ENCODE measurements at regions not wholly inside any gene's neighbourhood (a gene's known extent, or its start where the extent isn't known, plus 50 kb on each side); places are given as distances from the start of the nearest gene placed in this dataset.

DNA sequence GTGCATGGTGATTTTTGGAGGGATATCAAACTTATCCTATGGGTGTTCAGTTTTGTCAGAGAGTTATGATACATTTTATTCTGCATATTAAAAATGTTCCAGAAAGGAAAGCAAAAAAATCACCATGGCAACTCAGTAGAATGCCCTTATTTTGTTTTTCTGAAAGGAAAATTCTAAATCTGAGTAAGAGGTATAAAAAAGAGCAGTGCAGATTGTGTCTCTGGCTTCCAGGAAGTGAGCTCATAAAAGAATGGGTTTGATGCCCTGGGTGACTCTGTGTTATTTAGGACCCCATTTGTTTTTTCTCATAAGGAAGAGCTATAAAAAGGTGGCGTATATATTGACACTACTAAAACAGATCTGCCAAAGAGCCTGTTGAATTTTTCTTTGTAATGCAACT, 128.8 kb downstream of the UCHL1 start:
- intact Hi-C loops (cut with micrococcal nuclease), result no loop called here
- Mint-ChIP-seq H3K4me1 (ENCODE audit: low read depth) (peaks cover 15% of the 10 kb centered on the region), H3K27ac (no peak overlapping the region), H3K9me3 (no peaks in the 10 kb centered on the region), H3K36me3 (ENCODE audit: low read depth) (no peaks in the 10 kb centered on the region), H3K4me3 (no peak overlapping the region), H3K27me3 (peaks cover 1% of the 10 kb centered on the region)

DNA sequence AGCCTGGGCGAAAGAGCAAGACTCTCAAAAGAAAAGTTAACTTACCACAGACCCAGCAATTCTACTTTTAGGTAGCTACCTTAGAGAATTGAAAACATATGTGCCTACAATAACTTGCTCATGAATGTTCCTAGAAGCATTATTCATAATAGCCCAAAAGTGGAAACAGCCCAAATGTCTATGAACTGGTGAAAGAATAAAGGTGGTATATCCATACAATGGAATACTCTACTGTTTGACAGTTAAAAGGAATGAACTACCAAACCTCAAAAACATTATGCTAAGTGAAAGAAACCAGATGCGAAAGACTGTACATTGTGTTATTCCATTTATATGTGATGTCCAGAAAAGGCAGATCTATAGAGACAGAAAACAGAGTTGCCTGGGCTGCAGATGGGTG, 131.4 kb downstream of the UCHL1 start:
- Mint-ChIP-seq H3K9me3 (no peaks in the 10 kb centered on the region), H3K4me3 (no peak overlapping the region), H3K27ac (no peak overlapping the region), H3K36me3 (ENCODE audit: low read depth) (no peaks in the 10 kb centered on the region), H3K4me1 (ENCODE audit: low read depth) (peaks cover 15% of the 10 kb centered on the region), H3K27me3 (peaks cover 1% of the 10 kb centered on the region)
- intact Hi-C loops (cut with micrococcal nuclease), result no loop called here

DNA sequence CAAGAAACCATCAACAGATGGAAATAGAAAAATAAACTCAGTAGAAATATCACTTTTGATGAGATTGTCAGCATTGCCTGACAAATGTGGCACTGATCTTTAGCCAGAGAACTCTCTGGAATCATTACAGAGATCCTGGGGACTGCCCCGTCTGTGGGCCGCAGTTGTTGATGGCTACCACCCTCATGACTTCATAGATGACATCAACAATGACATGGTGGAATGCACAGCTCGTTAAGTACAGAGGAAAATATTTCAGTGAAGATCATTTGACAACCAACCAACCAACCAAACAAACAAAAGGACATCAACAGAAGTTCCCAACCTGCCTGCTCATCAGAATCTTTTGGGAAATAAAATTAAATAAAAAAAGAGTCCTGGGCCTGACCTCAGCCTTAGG, 132.6 kb downstream of the UCHL1 start:
- Mint-ChIP-seq H3K9me3 (no peaks in the 10 kb centered on the region), H3K4me1 (ENCODE audit: low read depth) (peaks cover 5% of the 10 kb centered on the region), H3K27me3 (peaks cover 1% of the 10 kb centered on the region), H3K36me3 (ENCODE audit: low read depth) (no peaks in the 10 kb centered on the region), H3K27ac (no peak overlapping the region), H3K4me3 (no peak overlapping the region)
- intact Hi-C loops (cut with micrococcal nuclease), result no loop called here

DNA sequence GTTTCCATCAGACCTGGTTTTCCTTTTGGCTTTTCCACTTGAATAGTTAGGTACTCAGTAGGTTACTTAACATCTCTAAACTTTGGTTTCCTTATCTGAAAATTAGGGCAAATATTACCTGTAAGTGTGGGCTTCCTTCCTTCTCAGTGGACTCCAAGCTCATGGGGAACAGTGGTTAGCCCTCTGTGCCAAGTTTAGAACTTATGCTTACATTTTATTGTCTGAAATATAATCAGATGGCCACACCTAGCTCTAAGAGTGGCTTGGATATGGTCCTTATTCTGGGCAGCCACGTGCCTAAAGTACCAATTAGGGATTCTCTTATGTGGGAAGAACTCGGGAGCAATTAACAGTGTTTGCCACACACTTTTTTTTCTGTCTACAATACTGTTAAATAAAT, 133.9 kb downstream of the UCHL1 start:
- no peak overlapping the region for H3K27ac Mint-ChIP-seq

DNA sequence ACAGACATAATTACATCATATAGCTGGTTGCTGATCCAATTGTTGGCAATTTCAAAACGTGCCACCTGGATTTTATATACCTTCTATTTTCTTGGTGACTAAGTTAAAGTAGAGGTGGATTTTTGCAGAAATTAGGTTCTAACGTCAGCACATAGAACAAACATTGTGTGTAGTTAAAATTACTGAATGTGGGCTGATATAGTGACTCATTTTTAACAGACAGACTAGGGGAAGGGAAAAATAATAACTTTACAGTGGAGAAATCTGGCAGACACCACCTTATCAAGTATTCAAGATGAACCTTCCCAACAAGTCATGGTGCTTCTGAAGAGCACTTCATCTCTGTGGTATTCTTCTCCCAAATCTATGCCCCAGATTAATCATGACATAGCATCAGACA, 134.5 kb downstream of the UCHL1 start:
- intact Hi-C loops (cut with micrococcal nuclease), result no loop called here
- Mint-ChIP-seq H3K36me3 (ENCODE audit: low read depth) (no peaks in the 10 kb centered on the region), H3K9me3 (no peaks in the 10 kb centered on the region), H3K4me1 (ENCODE audit: low read depth) (no peaks in the 10 kb centered on the region), H3K27me3 (peaks cover 1% of the 10 kb centered on the region), H3K27ac (no peak overlapping the region), H3K4me3 (no peak overlapping the region)

More for the DNA sequence above, 133.9 kb downstream of the UCHL1 start:
- intact Hi-C loops (cut with micrococcal nuclease), result no loop called here
- Mint-ChIP-seq H3K4me1 (ENCODE audit: low read depth) (no peaks in the 10 kb centered on the region), H3K9me3 (no peaks in the 10 kb centered on the region), H3K36me3 (ENCODE audit: low read depth) (no peaks in the 10 kb centered on the region), H3K27me3 (peaks cover 1% of the 10 kb centered on the region), H3K4me3 (no peak overlapping the region)

DNA sequence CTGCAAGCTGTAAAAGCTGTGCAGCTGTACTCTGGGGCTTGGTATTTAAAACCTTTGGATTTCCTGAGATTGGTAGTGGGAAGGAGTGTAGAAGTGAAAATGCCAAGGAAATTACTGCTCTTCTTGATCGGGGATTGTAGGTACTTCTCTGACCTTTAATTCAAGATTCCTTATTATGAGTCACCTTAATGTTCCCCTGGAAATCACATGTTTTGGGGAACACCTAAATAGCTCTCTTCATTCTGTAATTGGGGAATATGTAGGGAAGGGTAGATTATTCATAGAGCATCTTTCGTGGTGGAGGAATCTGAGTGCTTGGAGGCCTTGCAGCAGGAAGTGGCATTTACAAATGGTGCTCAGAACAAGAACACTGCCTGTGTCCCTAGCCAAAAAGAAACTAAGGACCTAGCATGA, 137.8 kb downstream of the UCHL1 start:
- H3K9me3 Mint-ChIP-seq, result no peaks in the 10 kb centered on the region
- no peak overlapping the region for H3K4me3 Mint-ChIP-seq
- no peaks in the 10 kb centered on the region for H3K4me1 Mint-ChIP-seq (ENCODE audit: low read depth)
- no peaks in the 10 kb centered on the region for H3K36me3 Mint-ChIP-seq (ENCODE audit: low read depth)
- intact Hi-C loops (cut with micrococcal nuclease), result no loop called here
- no peak overlapping the region for H3K27ac Mint-ChIP-seq
- H3K27me3 Mint-ChIP-seq, result peaks cover 1% of the 10 kb centered on the region

DNA sequence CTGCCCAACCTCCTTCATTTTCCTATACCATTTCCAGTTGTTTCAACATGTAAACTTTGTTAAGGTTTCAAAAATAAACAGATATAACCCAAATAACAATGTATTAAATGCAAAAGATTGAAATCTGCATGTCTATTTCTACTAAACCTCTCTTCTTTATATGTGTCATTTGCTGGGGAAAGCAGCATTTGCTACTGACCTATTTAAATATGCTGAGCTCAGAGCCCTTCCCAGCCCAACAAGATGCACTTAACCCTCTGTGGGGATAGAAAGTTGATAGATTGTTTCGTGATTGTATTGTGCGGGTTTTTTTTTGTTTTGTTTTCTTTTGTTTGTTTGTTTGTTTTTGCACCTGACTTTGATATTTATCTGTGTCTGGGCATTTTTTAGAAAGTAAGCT, 139.5 kb downstream of the UCHL1 start:
- intact Hi-C loops (cut with micrococcal nuclease), result no loop called here
- Mint-ChIP-seq H3K27ac (no peak overlapping the region), H3K4me3 (no peak overlapping the region), H3K27me3 (no peaks in the 10 kb centered on the region), H3K4me1 (ENCODE audit: low read depth) (no peaks in the 10 kb centered on the region), H3K9me3 (no peaks in the 10 kb centered on the region), H3K36me3 (ENCODE audit: low read depth) (no peaks in the 10 kb centered on the region)

GRCh38 chr4:41396869-41397268, 140.1 kb downstream of the UCHL1 start:
- intact Hi-C loops (cut with micrococcal nuclease), result no loop called here
- no peaks in the 10 kb centered on the region for H3K4me1 Mint-ChIP-seq (ENCODE audit: low read depth)

GRCh38 chr4:41399231-41399630, 138.7 kb upstream of the LIMCH1 start:
- intact Hi-C loops (cut with micrococcal nuclease), result no loop called here
- H3K4me1 Mint-ChIP-seq (ENCODE audit: low read depth), result no peaks in the 10 kb centered on the region
- H3K27ac Mint-ChIP-seq, result no peak overlapping the region
- H3K36me3 Mint-ChIP-seq (ENCODE audit: low read depth), result no peaks in the 10 kb centered on the region
- H3K4me3 Mint-ChIP-seq, result no peak overlapping the region
- no peaks in the 10 kb centered on the region for H3K27me3 Mint-ChIP-seq
- no peaks in the 10 kb centered on the region for H3K9me3 Mint-ChIP-seq

More at GRCh38 chr4:41396869-41397268, 140.1 kb downstream of the UCHL1 start:
- H3K27ac Mint-ChIP-seq, result no peak overlapping the region
- no peaks in the 10 kb centered on the region for H3K9me3 Mint-ChIP-seq
- no peaks in the 10 kb centered on the region for H3K27me3 Mint-ChIP-seq
- H3K4me3 Mint-ChIP-seq, result no peak overlapping the region
- no peaks in the 10 kb centered on the region for H3K36me3 Mint-ChIP-seq (ENCODE audit: low read depth)

DNA sequence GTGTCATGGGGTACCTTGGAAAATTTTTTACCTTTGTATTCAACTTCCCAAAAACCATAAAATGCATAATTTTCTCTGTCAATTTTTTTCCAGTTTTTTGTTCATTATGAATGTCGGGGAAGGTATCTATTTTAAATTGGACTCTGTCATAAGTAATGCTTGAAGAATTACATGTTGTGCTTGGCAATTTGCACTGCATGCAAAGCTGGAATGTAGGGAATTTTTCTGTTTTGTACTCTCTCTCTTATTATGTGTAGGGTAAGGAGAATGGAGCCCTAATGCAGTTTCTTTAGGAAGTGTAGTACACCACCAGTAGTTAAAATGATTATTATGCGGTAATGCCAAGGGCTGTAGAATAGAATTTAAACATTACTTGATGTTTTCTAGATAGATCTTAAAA, 137.7 kb upstream of the LIMCH1 start:
- no peaks in the 10 kb centered on the region for H3K36me3 Mint-ChIP-seq (ENCODE audit: low read depth)
- no peaks in the 10 kb centered on the region for H3K27me3 Mint-ChIP-seq
- no peaks in the 10 kb centered on the region for H3K9me3 Mint-ChIP-seq
- H3K27ac Mint-ChIP-seq, result no peak overlapping the region
- H3K4me1 Mint-ChIP-seq (ENCODE audit: low read depth), result no peaks in the 10 kb centered on the region
- H3K4me3 Mint-ChIP-seq, result no peak overlapping the region
- intact Hi-C loops (cut with micrococcal nuclease), result no loop called here

DNA sequence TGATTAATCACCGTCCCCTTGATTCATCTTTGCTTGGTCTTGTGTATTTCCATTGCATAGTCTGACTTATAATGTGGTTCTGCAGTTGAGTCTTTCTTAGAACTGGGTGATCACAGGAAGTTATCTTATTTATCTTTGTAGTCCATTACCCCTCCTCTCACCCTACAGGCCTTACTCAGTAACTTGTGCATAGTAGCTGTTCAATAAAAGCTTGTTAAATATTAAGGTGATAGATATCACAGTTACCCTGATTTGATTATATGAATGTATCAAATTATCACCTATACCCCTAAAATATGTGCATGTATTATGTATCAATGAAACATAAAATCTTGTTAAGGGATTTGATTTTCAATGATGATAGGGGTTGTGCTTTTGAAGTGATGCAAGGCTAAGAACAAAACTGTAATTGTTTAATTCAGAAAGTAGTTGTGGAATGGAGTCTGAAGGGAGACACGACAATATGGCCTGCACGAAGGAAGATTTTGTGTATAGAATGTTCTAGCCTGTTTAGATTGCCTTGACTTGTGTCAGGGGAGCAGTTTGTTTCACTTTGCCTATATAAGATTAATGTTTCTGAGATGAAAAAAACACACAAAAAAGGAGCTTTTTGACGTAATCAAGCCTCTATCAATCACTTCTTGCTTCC, 132.4 kb upstream of the LIMCH1 start:
- peaks cover 14% of the 10 kb centered on the region for H3K27me3 Mint-ChIP-seq
- no peaks in the 10 kb centered on the region for H3K4me1 Mint-ChIP-seq (ENCODE audit: low read depth)
- H3K4me3 Mint-ChIP-seq, result no peak overlapping the region
- no peaks in the 10 kb centered on the region for H3K9me3 Mint-ChIP-seq
- intact Hi-C loops (cut with micrococcal nuclease), result no loop called here
- no peaks in the 10 kb centered on the region for H3K36me3 Mint-ChIP-seq (ENCODE audit: low read depth)
- no peak overlapping the region for H3K27ac Mint-ChIP-seq

DNA sequence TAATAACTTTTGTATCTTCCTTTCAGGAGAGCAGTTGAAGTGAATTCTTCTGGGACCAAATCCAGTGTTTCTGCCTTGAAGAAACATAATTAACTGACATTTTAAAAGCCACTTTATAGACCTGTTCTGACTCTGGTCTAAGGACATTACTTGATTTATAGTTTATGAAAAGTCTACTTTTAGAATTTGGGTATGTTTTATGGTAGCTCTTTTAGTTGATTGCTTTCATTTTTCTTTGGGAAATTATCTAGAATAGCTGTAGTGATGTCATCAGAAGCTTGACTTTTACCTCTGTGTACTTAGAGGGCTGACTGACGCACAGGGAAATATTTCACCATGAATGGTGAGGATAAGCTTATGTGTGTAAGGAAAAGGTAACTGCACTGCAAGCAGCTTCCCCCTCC, 131.8 kb upstream of the LIMCH1 start:
- Mint-ChIP-seq H3K4me3 (no peak overlapping the region), H3K4me1 (ENCODE audit: low read depth) (no peaks in the 10 kb centered on the region), H3K27me3 (peaks cover 17% of the 10 kb centered on the region)

GRCh38 chr4:41408150-41408549, 129.8 kb upstream of the LIMCH1 start:
- Mint-ChIP-seq H3K36me3 (ENCODE audit: low read depth) (no peaks in the 10 kb centered on the region), H3K4me1 (ENCODE audit: low read depth) (no peaks in the 10 kb centered on the region), H3K9me3 (no peaks in the 10 kb centered on the region), H3K4me3 (no peak overlapping the region), H3K27me3 (peaks cover 33% of the 10 kb centered on the region), H3K27ac (no peak overlapping the region)
- intact Hi-C loops (cut with micrococcal nuclease), result no loop called here

More for the DNA sequence above, 131.8 kb upstream of the LIMCH1 start:
- intact Hi-C loops (cut with micrococcal nuclease), result no loop called here
- Mint-ChIP-seq H3K27ac (no peak overlapping the region), H3K9me3 (no peaks in the 10 kb centered on the region), H3K36me3 (ENCODE audit: low read depth) (no peaks in the 10 kb centered on the region)

DNA sequence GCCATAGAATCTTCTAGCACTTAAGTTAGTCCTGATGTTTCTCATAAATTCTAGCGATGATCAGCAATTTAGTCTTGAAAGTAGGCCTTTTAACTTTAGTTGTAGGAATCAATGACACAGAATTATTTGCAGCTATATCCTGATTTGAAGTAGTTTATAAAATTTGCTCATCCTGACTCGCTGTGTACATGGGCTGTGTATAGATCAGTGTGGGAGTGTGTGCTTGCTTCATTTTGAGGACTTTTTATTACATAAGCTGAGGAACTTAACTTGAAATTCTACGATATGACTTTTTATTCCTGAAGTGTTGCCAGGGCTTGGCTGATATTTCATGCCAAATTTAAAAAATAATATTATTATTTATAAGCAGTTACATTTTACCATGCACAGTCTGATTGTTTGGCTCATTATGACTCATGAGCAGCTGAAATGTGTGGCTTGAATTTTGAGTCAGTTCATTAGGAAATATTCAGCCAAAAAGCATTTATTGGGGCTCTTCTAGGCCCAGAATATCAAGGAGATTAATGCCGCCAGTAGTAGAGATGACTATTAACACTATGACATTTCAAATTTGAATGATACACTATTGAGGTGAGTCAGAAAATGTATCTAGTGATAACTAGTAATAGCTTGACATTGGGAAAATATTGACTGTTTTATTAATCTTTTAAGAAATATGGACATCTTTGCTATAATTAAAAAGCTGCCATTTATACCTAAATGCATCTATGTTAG, 128.9 kb upstream of the LIMCH1 start:
- Mint-ChIP-seq H3K4me3 (no peak overlapping the region), H3K36me3 (ENCODE audit: low read depth) (no peaks in the 10 kb centered on the region), H3K27ac (no peak overlapping the region), H3K27me3 (peaks cover 36% of the 10 kb centered on the region), H3K9me3 (no peaks in the 10 kb centered on the region), H3K4me1 (ENCODE audit: low read depth) (peaks cover 7% of the 10 kb centered on the region)
- intact Hi-C loops (cut with micrococcal nuclease), result no loop called here

DNA sequence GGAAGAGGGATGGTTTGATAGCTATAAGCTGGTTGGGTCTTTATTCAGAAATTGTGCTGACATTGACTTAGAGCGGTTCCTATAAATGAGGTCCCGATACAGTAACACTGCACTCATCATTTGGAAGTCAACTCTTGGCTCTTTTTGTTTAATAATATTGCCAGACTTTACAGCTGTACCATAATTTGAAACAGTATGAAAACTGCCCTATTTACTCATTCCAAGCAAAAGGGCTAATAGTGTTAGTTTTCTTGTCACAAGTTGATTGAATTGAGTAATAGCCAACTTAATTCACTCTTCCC, 128.4 kb upstream of the LIMCH1 start:
- Mint-ChIP-seq H3K4me1 (ENCODE audit: low read depth) (peaks cover 11% of the 10 kb centered on the region), H3K9me3 (no peaks in the 10 kb centered on the region), H3K36me3 (ENCODE audit: low read depth) (no peaks in the 10 kb centered on the region), H3K27ac (no peak overlapping the region), H3K27me3 (peaks cover 41% of the 10 kb centered on the region), H3K4me3 (no peak overlapping the region)
- intact Hi-C loops (cut with micrococcal nuclease), result no loop called here

Data from dendritic cell treated with granulocyte-macrophage colony-stimulating factor and Interleukin-4, amounts not matched to agents 40 ng/mL and 50 ng/mL, for 4 days (primary cell).